ENCODE measurements at regions not wholly inside any gene's neighbourhood (a gene's known extent, or its start where the extent isn't known, plus 50 kb on each side); places are given as distances from the start of the nearest gene placed in this dataset.

GRCh38 chr11:92125321-92125720 lies 99.3 kb upstream of the FAT3 start:
- no peak overlapping the region for H3K4me3 ChIP-seq (ENCODE audit: low read depth, low read length)
- POLR2A ChIA-PET = no interaction called here
- H3K9me3 ChIP-seq (ENCODE audit: control insufficient read depth, insufficient read depth, low read depth, low read length) = no peaks in the 10 kb centered on the region
- TF ChIP-seq ZNF366 (tag by site-specific recombination; conservative IDR thresholded peaks at IDR 0.05) (no peak), SCRT2 (tag by site-specific recombination; IDR thresholded peaks at IDR 0.05) (no peak), ATF2 (tag by site-specific recombination; IDR thresholded peaks at IDR 0.05; ENCODE audit: low read depth) (no peak), YY1 (tag by site-specific recombination; IDR thresholded peaks at IDR 0.05) (no peak), ZFP69B (tag by site-specific recombination; IDR thresholded peaks at IDR 0.05) (no peak), KLF9 (tag by site-specific recombination; IDR thresholded peaks at IDR 0.05; ENCODE audit: low read depth) (no peak), ZNF521 (tag by site-specific recombination; IDR thresholded peaks at IDR 0.05) (no peak), ZNF621 (tag by site-specific recombination; IDR thresholded peaks at IDR 0.05) (no peak), ZXDB (tag by site-specific recombination; IDR thresholded peaks at IDR 0.05) (no peak)
- no peak overlapping the region for H3K27ac ChIP-seq (ENCODE audit: extremely low read depth, low read depth, low read length)
- CTCF ChIA-PET = interaction anchor here (1.0 kb wide), 1 partner anchor 12 kb away, joined by 3 read pairs; no protein-coding TSS in a partner anchor
- H3K4me1 ChIP-seq (ENCODE audit: control insufficient read depth, insufficient read depth, low read length) = 0 out of 2 replicates have a peak, but pooled peaks cover 3% of the 10 kb centered on the region
- H3K36me3 ChIP-seq (ENCODE audit: control insufficient read depth in 2 of 2, insufficient read depth in 1 of 2, low read length in 2 of 2) = no peaks in the 10 kb centered on the region

GRCh38 chr11:92123540-92123939 lies 101.1 kb upstream of the FAT3 start:
- H3K27ac ChIP-seq (ENCODE audit: extremely low read depth, low read depth, low read length) = no peak overlapping the region
- H3K4me1 ChIP-seq (ENCODE audit: control insufficient read depth, insufficient read depth, low read length) = no peaks in the 10 kb centered on the region
- H3K4me3 ChIP-seq (ENCODE audit: low read depth, low read length) = no peak overlapping the region
- POLR2A ChIA-PET = no interaction called here
- no peaks in the 10 kb centered on the region for H3K36me3 ChIP-seq (ENCODE audit: control insufficient read depth in 2 of 2, insufficient read depth in 1 of 2, low read length in 2 of 2)
- H3K9me3 ChIP-seq (ENCODE audit: control insufficient read depth, insufficient read depth, low read depth, low read length) = no peaks in the 10 kb centered on the region
- CTCF ChIA-PET = interaction anchor here (0.6 kb wide), 1 partner anchor 373 kb away, joined by 3 read pairs; no protein-coding TSS in a partner anchor
- TF ChIP-seq ZNF398 (tag by site-specific recombination; IDR thresholded peaks at IDR 0.05) = no peak
- no peak for TF ChIP-seq PRDM10 (tag by site-specific recombination; IDR thresholded peaks at IDR 0.05)
- TF ChIP-seq BCL6B (tag by site-specific recombination; IDR thresholded peaks at IDR 0.05) = no peak
- TF ChIP-seq ZBTB1 (tag by site-specific recombination; IDR thresholded peaks at IDR 0.05) = no peak
- TF ChIP-seq ZNF510 (tag by site-specific recombination; IDR thresholded peaks at IDR 0.05; ENCODE audit: insufficient replicate concordance) = no peak
- TF ChIP-seq PRDM1 (tag by site-specific recombination; IDR thresholded peaks at IDR 0.05) = no peak
- peak; percentile 37; the same call in 1 of the 2 replicates for TF ChIP-seq TRIM28 (IDR thresholded peaks at IDR 0.05; ENCODE audit: borderline replicate concordance, low read length)
- no peak for TF ChIP-seq REST (tag by site-specific recombination; IDR thresholded peaks at IDR 0.05)
